ENCODE measurements at regions not wholly inside any gene's neighbourhood (a gene's known extent, or its start where the extent isn't known, plus 50 kb on each side); places are given as distances from the start of the nearest gene placed in this dataset.
"Not testable (repeated sequence)": the region's sequence is repeated elsewhere in the genome, so short reads cannot be mapped to it uniquely, and the experiment has no call there.

DNA sequence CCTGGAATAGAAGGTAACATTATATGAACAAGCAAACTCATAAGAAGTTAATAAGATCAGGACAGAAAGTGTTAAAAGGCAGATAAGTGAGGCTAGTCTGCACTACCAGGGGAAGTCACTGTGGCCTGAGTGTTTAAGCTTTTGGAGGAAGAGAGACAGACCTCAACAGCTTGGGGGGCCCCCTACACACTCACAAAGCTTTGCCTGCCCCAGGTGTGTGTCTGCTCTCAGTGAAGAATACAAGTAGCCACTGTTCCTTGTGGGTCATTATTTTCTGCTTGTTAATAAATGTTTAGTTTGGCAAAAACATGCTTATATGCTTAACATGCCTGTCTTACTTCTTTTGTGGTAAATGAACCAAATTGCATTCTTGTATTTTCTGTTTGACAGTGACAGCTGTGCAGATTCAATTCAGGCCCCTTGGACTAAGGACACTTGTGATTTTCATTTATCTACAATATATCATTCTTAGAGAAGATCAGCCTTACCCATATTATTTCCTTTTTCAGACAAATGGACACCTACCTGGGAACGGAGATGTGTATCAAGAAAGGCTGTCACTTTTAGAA is 50.7 kb upstream of the C12orf71 start:
- Mint-ChIP-seq H3K9me3 (peaks cover 5% of the 10 kb centered on the region), H3K27me3 (ENCODE audit: low read depth) (no peaks in the 10 kb centered on the region), H3K36me3 (ENCODE audit: insufficient read depth) (peaks cover 10% of the 10 kb centered on the region), H3K4me1 (ENCODE audit: low read depth) (no peaks in the 10 kb centered on the region), H3K4me3 (no peak overlapping the region)
- ATAC-seq (no peak), DNase-seq (no peak)

- Mint-ChIP-seq H3K9me3 (peaks cover 4% of the 10 kb centered on the region), H3K4me3 (no peak overlapping the region), H3K36me3 (ENCODE audit: insufficient read depth) (peaks cover 4% of the 10 kb centered on the region), H3K4me1 (ENCODE audit: low read depth) (peaks cover 13% of the 10 kb centered on the region), H3K27me3 (ENCODE audit: low read depth) (no peaks in the 10 kb centered on the region)
- DNase-seq (no peak), ATAC-seq (no peak)
These were observed 58.1 kb upstream of the C12orf71 start for GRCh38 chr12:27140478-27140969.

- Mint-ChIP-seq H3K27me3 (ENCODE audit: low read depth) (no peaks in the 10 kb centered on the region), H3K36me3 (ENCODE audit: insufficient read depth) (no peaks in the 10 kb centered on the region), H3K9me3 (no peaks in the 10 kb centered on the region), H3K4me3 (no peak overlapping the region), H3K4me1 (ENCODE audit: low read depth) (peaks cover 13% of the 10 kb centered on the region)
- ATAC-seq (peak; percentile 55 to 73), DNase-seq (peak; percentile 20)
These were observed 59.8 kb upstream of the C12orf71 start for GRCh38 chr12:27142101-27142721.

DNA sequence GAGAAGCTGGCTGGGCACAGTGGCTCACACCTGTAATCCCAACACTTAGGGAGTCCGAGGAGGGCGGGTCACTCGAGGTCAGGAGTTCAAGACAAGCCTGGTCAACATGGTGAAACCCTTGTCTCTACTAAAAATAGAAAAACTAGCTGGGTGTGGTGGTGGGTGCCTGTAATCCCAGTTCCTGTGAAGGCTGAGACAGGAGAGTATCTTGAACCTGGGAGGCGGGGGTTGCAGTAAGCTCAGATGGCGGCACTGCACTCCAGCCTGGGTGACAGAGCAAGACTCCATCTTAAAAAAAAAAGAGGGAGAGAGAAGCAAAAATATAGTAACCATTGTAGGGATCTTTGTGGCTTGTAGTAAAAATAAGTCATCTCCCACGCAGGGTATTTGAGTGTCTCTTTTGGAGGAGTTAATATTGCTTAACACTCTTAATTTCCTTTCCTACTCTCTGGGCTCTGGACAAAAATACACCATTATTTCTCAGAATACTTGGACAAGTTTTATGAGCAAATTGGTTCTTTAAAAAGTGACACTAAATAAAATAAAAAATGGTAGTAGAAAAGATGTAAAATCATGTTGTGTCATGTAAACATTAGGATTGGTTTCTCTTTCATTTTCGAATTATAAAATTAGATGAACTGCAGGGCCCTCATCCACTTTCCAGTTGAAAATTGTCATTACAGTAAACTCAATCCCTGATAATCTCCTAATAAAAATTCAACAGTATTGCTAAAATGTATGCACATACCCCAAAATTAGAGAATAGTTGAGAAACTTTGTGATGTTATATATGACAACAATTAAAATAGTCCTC is 61.1 kb upstream of the C12orf71 start:
- H3K4me3 Mint-ChIP-seq: peak overlapping the region; percentile 59
- H3K4me1 Mint-ChIP-seq (ENCODE audit: low read depth): peaks cover 13% of the 10 kb centered on the region
- ATAC-seq (no peak), DNase-seq (no peak)
- no peaks in the 10 kb centered on the region for H3K27me3 Mint-ChIP-seq (ENCODE audit: low read depth)
- H3K9me3 Mint-ChIP-seq: no peaks in the 10 kb centered on the region
- H3K36me3 Mint-ChIP-seq (ENCODE audit: insufficient read depth): peaks cover 3% of the 10 kb centered on the region

DNA sequence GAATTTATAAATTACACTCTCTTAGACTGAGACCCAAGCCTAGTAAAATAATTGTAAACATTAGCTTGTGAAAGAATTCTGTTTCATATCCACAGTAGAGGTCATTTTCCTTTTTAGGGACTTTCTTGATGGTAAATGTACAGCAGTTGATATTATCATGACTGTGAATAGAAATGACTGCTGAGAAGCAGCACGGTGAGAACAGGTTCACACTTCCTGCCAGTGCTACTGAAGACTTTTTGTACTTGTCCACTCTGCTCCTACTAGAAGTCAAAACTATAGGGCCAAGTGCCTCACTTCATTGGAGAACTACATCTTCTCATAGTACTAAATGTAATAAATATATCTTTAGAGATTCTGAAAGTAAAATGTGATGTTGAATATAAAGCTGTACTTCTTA is 63.3 kb upstream of the C12orf71 start:
- ATAC-seq; H3K27me3 Mint-ChIP-seq (ENCODE audit: low read depth); H3K9me3 Mint-ChIP-seq; H3K4me3 Mint-ChIP-seq; DNase-seq; H3K36me3 Mint-ChIP-seq (ENCODE audit: insufficient read depth): not testable (repeated sequence)
- H3K4me1 Mint-ChIP-seq (ENCODE audit: low read depth): peaks cover 13% of the 10 kb centered on the region

GRCh38 chr12:27148373-27148772 is 66.0 kb upstream of the C12orf71 start:
- no peak for ATAC-seq
- DNase-seq: no peak
- Mint-ChIP-seq H3K27me3 (ENCODE audit: low read depth) (no peaks in the 10 kb centered on the region), H3K36me3 (ENCODE audit: insufficient read depth) (peaks cover 3% of the 10 kb centered on the region), H3K9me3 (no peaks in the 10 kb centered on the region), H3K4me3 (no peak overlapping the region), H3K4me1 (ENCODE audit: low read depth) (peaks cover 7% of the 10 kb centered on the region)

DNA sequence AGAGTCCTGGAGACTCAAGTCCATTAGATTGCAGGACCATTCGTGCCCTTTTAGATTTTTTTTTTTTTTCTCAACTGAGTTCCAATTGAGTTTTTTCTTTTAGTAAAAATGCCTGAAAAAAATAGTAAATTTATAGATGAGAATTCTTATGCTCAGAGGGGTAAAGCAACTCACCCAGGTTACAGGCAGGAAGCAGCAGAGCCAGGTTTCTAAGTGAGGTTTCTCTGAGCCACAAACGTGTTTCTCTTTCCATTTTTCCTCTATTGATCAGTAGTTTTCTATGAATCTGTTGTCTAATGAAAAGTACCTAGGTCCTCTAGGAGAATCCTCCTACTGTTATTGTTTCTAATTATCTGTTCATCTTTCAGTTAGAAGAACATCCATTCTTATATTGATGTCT is 66.4 kb upstream of the C12orf71 start:
- Mint-ChIP-seq H3K4me1 (ENCODE audit: low read depth) (peaks cover 3% of the 10 kb centered on the region), H3K9me3 (no peaks in the 10 kb centered on the region), H3K36me3 (ENCODE audit: insufficient read depth) (peaks cover 3% of the 10 kb centered on the region), H3K27me3 (ENCODE audit: low read depth) (no peaks in the 10 kb centered on the region), H3K4me3 (no peak overlapping the region)
- DNase-seq (no peak), ATAC-seq (no peak)

DNA sequence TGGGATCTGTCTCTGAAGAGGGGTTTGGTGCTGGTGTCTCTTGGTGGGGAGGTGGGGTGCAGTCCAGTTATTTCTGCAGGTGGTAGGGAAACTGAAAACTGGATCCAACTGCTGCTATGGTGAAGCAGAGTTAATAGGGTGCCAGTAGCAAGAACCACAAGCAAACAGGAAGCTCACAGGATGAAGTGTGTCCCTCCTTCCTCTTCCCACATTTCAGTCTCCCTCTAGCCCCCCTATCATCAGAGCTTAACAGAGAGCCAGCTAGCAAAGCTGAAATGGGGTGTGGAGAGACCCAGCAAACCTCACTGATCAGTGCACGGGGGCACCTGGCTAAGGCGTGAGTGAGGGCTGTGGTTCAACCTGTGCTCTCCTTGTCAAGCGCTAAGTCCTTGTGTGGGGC is 69.1 kb upstream of the C12orf71 start:
- Mint-ChIP-seq H3K27me3 (ENCODE audit: low read depth) (no peaks in the 10 kb centered on the region), H3K4me1 (ENCODE audit: low read depth) (no peaks in the 10 kb centered on the region), H3K36me3 (ENCODE audit: insufficient read depth) (peaks cover 3% of the 10 kb centered on the region), H3K9me3 (no peaks in the 10 kb centered on the region), H3K4me3 (no peak overlapping the region)
- ATAC-seq: no peak
- DNase-seq: no peak

GRCh38 chr12:27158297-27158696 is 75.9 kb upstream of the C12orf71 start:
- H3K4me1 Mint-ChIP-seq (ENCODE audit: low read depth): no peaks in the 10 kb centered on the region
- DNase-seq (no peak), ATAC-seq (no peak)
- H3K27me3 Mint-ChIP-seq (ENCODE audit: low read depth): no peaks in the 10 kb centered on the region
- no peaks in the 10 kb centered on the region for H3K36me3 Mint-ChIP-seq (ENCODE audit: insufficient read depth)
- H3K4me3 Mint-ChIP-seq: no peak overlapping the region
- no peaks in the 10 kb centered on the region for H3K9me3 Mint-ChIP-seq

DNA sequence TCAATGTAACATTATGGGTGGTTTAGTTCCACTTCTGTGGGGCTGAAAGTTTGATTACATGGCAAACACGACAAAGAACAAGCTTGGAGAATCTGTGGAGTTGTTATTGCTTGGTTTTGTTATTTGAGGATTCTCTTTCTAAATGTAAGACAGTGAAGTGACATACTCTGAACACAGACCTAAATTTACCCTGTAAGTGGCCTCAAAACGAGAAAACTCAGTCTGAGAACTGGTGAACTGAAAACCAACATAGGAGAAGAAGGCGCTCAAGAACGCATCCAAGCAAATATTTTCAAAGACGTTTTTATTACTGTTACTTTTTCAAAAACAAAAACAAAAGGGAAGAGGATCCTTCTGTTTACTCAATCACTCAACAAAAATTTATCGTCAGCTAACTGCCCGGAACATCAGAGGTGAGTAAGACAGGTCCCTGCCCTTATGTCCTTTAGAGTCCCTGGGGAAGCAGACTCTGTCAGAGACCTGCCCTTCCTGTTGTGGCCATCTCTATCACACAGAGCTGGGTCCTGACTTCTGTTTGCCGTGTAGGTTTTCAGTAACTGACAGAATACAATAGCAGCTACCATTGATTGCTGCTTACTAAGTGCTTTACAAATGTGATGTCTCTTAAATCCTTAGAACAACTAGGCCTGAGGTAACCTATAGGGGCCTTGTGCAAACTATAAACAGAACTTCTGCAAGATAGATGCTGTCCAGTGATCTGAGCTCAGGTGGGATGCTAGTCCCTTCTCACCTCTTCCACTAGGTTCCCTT is 79.3 kb upstream of the C12orf71 start:
- H3K4me3 Mint-ChIP-seq: no peak overlapping the region
- no peaks in the 10 kb centered on the region for H3K36me3 Mint-ChIP-seq (ENCODE audit: insufficient read depth)
- peaks cover 3% of the 10 kb centered on the region for H3K4me1 Mint-ChIP-seq (ENCODE audit: low read depth)
- DNase-seq: no peak
- peaks cover 5% of the 10 kb centered on the region for H3K9me3 Mint-ChIP-seq
- H3K27me3 Mint-ChIP-seq (ENCODE audit: low read depth): no peaks in the 10 kb centered on the region
- no peak for ATAC-seq

DNA sequence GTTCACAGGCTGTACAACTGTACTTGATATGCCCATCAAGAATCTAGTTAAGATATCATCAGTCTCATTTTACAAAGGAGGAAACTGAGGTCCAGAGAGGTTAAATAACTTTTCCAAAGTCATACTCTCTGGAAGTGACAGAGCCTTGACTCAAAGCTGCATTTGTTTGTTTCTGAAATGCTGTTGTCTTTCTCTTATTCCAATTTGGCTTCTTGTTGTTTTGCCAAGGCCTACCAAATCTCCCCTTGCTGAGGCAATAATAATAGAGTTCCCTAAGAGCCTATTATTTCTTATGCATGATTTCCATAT is 79.8 kb upstream of the C12orf71 start:
- H3K4me3 Mint-ChIP-seq: no peak overlapping the region
- no peak for DNase-seq
- H3K36me3 Mint-ChIP-seq (ENCODE audit: insufficient read depth): no peaks in the 10 kb centered on the region

DNA sequence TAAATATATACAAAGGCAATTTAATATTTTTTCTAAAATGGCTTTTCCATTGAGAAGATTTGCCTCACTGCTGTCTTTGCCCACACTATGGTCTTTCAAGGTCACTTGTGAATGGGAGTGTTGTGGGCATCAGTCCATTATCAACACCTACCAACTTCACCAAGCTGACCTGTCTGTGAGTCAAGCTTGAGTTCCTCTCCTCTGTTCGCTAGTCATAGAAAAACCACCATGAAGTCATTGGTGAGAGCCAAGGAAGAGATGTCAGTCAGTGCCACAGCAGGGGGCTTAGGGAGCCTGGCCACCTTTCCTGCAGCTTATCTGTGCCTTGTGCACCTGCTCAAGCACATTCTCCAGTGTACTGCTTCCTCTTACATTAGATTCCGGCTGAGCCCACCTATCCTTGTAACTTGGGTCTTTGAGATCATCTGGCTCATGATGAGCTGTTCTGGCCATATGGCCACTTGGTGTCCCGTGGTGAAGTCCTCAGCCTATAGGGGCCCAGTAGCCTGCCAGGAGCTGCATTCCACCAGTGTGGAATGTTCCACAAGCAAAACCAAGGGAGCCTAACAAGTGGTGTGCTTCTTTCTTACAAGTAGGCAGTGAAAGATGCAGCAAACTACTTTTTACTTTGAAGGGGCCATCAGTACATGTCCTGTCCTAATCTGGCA is 80.8 kb upstream of the C12orf71 start:
- Mint-ChIP-seq H3K4me3 (no peak overlapping the region), H3K27me3 (ENCODE audit: low read depth) (no peaks in the 10 kb centered on the region), H3K4me1 (ENCODE audit: low read depth) (peaks cover 3% of the 10 kb centered on the region), H3K36me3 (ENCODE audit: insufficient read depth) (no peaks in the 10 kb centered on the region), H3K9me3 (peaks cover 5% of the 10 kb centered on the region)
- ATAC-seq (no peak), DNase-seq (no peak)

More for the DNA sequence above, 79.8 kb upstream of the C12orf71 start:
- ATAC-seq: no peak
- Mint-ChIP-seq H3K9me3 (peaks cover 5% of the 10 kb centered on the region), H3K27me3 (ENCODE audit: low read depth) (no peaks in the 10 kb centered on the region), H3K4me1 (ENCODE audit: low read depth) (peaks cover 3% of the 10 kb centered on the region)

GRCh38 chr12:27163894-27164293 is 80.2 kb upstream of the STK38L start:
- Mint-ChIP-seq H3K9me3 (peaks cover 7% of the 10 kb centered on the region), H3K4me1 (ENCODE audit: low read depth) (peaks cover 3% of the 10 kb centered on the region), H3K27me3 (ENCODE audit: low read depth) (no peaks in the 10 kb centered on the region), H3K36me3 (ENCODE audit: insufficient read depth) (no peaks in the 10 kb centered on the region), H3K4me3 (no peak overlapping the region)
- ATAC-seq (no peak), DNase-seq (no peak)
